NCI-H146 (cell line): ENCODE measurements at regions not wholly inside any gene's neighbourhood (a gene's known extent, or its start where the extent isn't known, plus 50 kb on each side); places are given as distances from the start of the nearest gene placed in this dataset.
"Not testable (repeated sequence)": the region's sequence is repeated elsewhere in the genome, so short reads cannot be mapped to it uniquely, and the experiment has no call there.

Source experiments
- DNase-seq: peaks from one replicate; lab custom pipeline; 2025; lab: John Stamatoyannopoulos, UW

GRCh38 chr16:86932130-86932982 lies 354.0 kb downstream of the FOXL1 start:
- no peak for DNase-seq

- DNase-seq: no peak
Measured at GRCh38 chr16:86934581-86935375, 356.4 kb downstream of the FOXL1 start.

- no peak for DNase-seq
Measured at GRCh38 chr16:86939609-86940008, 361.3 kb downstream of the FOXL1 start.

- DNase-seq: no peak
Measured at GRCh38 chr16:86941731-86942130, 363.4 kb downstream of the FOXL1 start.

- no peak for DNase-seq
Measured at GRCh38 chr16:86942151-86943051, 364.1 kb downstream of the FOXL1 start.

GRCh38 chr16:86945166-86945900 lies 367.0 kb downstream of the FOXL1 start:
- DNase-seq: no peak

GRCh38 chr16:86946396-86946795 lies 368.0 kb downstream of the FOXL1 start:
- no peak for DNase-seq

- no peak for DNase-seq
Measured at GRCh38 chr16:86946981-86947380, 368.6 kb downstream of the FOXL1 start.

- DNase-seq: no peak
Measured at GRCh38 chr16:86948046-86948445, 369.1 kb downstream of the C16orf95 start.

GRCh38 chr16:86949116-86949515 lies 368.1 kb downstream of the C16orf95 start:
- DNase-seq: no peak

- no peak for DNase-seq
Measured at GRCh38 chr16:86949630-86950029, 367.6 kb downstream of the C16orf95 start.

- no peak for DNase-seq
Measured at GRCh38 chr16:86951041-86951822, 366.0 kb downstream of the C16orf95 start.

- no peak for DNase-seq
Measured at GRCh38 chr16:86951831-86952598, 365.2 kb downstream of the C16orf95 start.

GRCh38 chr16:86952769-86953168 lies 364.4 kb downstream of the C16orf95 start:
- no peak for DNase-seq

- DNase-seq: no peak
Measured at GRCh38 chr16:86953631-86954391, 363.4 kb downstream of the C16orf95 start.

- no peak for DNase-seq
Measured at GRCh38 chr16:86955136-86955855, 361.9 kb downstream of the C16orf95 start.

GRCh38 chr16:86956437-86956836 lies 360.8 kb downstream of the C16orf95 start:
- no peak for DNase-seq

- DNase-seq: not testable (repeated sequence)
Measured at GRCh38 chr16:86957662-86958198, 359.5 kb downstream of the C16orf95 start.
